ENCODE measurements at regions not wholly inside any gene's neighbourhood (a gene's known extent, or its start where the extent isn't known, plus 50 kb on each side); places are given as distances from the start of the nearest gene placed in this dataset.
"Not testable (repeated sequence)": the region's sequence is repeated elsewhere in the genome, so short reads cannot be mapped to it uniquely, and the experiment has no call there.

DNA sequence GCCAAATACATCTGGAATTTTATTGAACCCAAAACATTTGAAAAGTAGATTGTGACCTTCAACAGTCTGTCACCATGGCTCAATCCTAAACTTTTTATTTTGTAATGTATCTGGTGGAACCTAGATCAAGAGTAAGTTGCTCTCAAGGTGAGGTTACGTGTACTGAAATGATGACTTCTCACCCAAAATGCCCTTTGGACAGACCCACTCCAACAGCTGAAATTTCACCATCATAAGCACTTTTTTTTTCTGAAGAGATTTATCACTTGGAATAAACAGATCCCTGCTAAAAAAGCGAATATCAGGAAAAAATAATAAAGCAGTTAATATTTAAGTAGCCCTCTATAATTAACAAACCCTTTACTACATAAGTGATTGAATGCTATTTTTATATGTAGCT lies 155.0 kb upstream of the FBXL7 start:
- no peak for DNase-seq (ENCODE audit: low spot score)
- peak; percentile 59 for ATAC-seq

DNA sequence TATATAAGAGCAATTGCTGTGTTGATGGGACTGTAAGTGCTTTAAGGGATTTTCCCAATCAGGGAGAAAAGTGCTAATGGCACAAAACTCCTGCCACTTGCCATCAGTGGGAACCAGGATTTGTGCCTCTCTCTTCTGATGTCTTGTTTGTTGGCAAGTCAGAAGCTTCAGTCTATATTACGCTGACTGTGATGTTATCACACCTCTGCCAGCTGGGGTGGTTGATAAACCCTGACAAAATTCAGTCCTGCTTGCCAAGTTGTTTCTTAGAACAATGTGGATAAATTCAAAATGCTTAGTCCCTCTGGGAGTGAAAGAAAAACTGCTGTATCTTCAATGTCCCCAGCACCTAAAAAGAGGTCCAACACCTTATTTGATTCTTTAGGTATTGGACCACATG lies 161.4 kb upstream of the FBXL7 start:
- DNase-seq (ENCODE audit: low spot score) = no peak
- no peak for ATAC-seq

DNA sequence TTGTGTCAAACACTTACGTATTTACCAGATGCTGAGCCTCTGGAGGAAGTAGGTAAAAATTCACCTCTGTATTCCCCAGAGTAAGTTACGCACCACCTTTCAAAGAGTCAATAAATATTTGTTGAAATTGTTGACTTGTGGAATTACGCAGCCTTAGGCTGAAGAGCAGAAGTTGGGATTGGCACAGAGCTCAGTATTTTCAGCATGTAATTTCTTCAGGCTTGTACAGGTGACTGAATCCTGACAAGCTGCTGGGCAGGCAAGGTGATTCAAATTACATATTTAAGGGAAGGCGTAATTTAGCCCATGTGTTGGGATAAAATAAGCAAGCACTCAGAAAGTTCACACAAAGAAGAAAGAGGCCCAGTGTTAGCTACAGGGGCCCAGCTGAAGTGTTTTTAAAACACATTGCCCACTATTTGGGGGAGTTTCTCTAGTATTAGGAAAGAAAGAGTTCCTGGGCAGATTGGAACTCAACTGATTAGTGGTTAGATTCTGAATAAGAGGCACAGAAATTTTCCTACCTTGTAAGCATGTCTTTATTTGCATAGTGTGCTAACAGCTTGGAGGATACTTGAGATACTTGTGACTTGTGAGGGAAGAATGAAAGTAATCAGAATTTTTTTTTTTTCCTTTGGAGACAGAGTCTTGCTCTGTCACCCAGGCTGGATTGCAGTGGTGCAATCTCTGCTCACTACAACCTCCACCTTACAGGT lies 165.3 kb upstream of the FBXL7 start:
- DNase-seq (ENCODE audit: low spot score) (no peak), ATAC-seq (peak; percentile 86)

DNA sequence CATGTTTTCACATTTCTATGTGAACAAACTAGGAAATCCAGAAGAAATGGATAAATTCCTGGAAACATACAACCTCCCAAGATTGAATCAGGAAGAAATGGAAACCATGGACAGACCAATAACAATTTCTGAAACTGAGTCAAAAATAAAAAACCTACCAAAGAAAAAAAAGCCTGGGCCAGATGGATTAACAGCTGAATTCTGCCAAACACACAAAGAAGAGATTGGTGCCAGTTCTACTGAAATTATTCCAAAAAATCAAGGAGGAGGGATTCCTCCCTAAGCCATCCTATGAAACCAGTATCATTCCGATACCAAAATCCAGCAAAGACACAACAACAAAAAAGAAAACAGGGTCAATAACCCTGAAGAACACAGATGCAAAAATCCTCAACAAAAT lies 166.9 kb upstream of the FBXL7 start:
- ATAC-seq = no peak
- no peak for DNase-seq (ENCODE audit: low spot score)

DNA sequence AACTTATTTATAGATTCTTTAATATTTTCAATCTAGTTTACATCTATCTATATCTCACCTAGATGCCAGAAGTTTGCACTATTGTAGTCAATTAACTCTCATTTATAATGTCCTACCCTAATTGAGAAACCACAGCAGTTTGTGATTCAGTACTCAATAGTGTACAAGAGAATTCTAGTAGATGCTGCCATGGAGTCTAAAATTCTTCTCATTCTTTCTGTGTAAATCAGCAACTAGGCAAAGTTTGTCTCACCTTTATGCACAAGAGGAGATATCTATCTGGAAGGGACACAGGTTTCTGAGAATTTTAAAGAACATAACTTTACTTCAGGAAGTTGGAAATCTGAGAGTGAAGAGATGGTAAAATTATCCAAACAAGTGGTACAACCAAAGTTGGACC lies 173.0 kb upstream of the FBXL7 start:
- no peak for ATAC-seq
- no peak for DNase-seq (ENCODE audit: low spot score)

DNA sequence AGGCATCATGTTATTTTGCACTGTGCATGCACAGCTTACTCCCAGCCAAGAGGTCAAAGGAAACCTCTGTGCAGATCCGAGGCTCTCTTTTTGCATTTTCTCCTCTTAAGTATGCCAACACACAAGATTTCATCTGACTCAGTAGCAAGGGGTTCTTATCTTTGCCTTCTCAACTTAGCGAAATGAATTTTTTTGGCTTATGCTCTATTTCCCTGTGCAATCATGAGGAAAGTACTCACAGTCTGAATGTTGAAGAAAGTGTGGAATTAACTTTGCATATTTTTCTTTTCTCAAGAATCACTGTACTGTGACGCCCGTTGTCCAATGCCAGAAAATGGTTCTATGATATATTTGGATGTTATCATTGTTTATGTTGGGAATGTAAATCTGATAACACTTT lies 173.5 kb upstream of the FBXL7 start:
- no peak for ATAC-seq

DNA sequence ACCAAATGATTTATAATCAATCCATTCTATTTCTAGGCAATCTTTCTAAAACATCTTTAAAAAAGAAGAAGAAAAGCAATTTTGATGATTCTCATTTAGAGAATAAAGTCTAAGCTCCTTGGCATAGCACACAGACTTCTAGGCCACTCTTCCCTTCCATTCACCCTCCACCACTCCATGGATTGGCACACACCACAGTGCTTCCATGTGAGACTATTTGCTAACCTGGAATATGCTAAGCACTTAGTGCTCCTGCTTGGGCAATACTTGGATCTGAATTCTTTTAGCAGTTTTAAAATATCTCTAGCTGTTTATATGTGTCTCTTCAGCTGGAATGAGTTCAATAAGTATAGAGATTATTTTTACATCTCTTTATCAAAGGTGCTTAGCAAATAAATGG lies 177.6 kb upstream of the FBXL7 start:
- DNase-seq (ENCODE audit: low spot score) = peak; percentile 68
- peak; percentile 98 for ATAC-seq

More for the DNA sequence above, 173.5 kb upstream of the FBXL7 start:
- no peak for DNase-seq (ENCODE audit: low spot score)

DNA sequence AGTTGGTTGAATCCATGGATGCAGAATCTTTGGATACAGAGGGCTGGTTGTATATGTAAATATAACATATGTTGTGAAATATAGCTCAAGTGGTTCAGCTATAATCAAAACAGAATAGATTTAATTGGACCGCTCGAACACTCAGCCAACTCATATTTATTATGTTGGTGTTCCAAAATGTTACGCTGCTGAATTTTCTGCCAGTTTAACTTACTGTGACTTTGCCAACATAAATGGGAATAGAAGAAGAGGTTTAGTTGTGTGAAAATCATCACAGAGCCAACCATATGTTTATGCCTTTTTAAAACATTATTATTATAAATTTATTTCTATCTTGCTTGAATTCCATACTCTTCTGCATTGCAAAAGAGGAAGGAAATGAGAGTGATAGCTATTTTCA lies 178.2 kb upstream of the FBXL7 start:
- no peak for DNase-seq (ENCODE audit: low spot score)
- ATAC-seq = no peak

DNA sequence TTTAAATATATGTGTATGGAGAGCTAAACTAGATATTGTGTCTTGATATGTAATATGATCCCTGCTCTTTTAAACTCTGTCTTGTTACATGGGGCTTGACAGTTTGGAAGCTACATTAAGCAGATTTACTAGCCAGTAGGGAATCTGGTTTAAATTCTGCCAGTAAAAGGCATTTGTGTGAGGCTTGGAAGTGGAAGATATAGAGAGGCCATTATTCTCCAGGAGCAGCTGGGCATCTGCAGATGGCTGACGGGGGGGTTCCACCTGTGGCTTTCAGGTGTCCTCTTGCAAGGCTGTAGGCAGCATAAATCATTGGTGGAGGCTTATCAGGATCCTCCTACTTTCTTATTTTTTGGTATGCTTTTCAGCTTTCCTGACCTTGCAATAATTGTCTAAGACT lies 179.1 kb upstream of the FBXL7 start:
- ATAC-seq (no peak), DNase-seq (ENCODE audit: low spot score) (no peak)

DNA sequence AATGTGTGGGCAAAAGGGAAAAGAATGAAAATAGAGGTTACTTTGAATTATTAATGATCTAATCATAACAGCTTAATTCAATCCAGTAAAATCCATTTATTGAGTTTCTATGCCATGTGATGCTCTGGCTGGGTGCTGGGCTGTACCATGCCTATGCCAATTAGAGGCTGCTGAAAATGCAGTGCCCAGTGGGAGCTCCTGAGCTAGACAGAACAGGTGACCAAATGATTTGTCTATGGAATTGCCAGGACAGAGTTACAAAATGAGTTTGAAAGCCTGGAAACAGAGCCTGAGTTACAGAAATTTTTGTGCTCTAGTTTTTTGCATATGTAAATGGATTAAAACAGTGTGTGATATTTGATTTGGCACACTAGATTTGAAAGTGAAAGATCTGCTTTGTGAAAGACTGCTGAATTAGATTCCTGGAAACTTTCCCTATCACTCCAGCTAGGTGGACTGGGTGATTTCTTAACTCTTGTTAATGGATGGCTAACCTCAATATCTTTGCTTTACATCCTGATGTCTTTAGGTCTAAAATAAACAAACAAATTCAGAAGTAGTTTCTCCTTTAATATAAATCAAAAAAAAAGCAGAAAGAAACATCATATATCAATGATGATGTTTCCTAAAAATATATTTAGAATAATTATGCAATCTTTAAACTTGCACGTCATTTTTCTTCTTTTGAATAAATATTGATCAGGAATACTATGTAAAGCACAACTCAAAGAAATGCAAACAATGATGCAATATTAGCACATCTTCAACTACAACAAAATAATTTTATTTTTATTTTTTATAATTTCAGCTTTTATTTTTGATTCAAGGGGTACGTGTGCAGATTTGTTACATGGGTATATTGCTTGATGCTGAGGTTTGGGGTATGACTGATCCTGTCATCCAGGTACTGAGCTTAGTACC lies 194.8 kb upstream of the FBXL7 start:
- no peak for DNase-seq (ENCODE audit: low spot score)
- peak; percentile 89 for ATAC-seq

DNA sequence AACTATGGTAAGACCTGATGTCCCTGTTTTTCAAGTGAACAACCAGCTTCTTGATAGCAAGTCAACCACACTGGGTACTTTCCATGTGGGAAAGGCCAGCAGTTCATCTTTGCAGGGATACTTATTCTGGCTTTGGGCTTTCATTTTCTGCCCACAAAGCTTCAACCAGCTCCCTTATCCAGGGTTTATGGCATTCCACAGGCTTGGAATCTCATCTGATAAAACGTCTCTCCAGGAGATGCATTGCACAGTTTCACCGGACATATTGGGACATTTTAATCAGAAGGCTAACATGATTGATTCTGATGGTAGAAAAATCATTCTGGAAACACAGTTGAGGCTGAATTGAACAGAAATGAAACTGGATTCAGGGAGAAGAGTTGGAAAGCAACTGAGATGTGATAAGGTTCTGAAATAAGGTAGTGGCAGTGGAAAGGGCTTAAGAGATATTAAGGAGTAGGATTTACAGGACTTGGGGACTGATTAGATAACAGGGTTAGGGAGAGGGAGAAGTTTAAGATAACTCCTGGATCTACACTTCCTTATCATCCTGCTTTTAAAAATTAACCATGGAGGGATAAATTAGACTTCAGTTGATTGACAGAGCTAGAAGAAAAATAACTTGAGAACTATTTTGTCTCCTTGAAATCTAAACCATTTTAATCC lies 195.8 kb upstream of the FBXL7 start:
- DNase-seq (ENCODE audit: low spot score) (no peak), ATAC-seq (no peak)

DNA sequence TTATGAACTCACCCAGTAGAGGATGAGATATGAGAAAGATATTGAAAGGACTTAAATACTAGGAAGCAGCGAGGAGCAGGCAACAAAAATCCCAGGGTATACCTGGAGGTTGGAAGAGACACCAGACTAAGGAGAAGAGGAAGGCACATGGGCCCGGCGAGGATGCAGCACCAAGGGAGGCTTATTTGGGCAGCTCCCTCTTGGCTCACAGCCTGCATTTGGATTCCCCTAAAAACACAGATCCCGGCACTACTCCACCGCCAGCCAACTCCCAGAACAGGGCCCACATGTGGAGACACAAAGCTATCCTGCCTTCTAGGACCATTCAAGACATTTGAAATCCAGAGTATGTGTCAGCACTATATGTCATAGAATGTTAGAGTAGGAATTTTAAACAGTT lies 199.8 kb upstream of the FBXL7 start:
- ATAC-seq = no peak
- DNase-seq (ENCODE audit: low spot score) = no peak

DNA sequence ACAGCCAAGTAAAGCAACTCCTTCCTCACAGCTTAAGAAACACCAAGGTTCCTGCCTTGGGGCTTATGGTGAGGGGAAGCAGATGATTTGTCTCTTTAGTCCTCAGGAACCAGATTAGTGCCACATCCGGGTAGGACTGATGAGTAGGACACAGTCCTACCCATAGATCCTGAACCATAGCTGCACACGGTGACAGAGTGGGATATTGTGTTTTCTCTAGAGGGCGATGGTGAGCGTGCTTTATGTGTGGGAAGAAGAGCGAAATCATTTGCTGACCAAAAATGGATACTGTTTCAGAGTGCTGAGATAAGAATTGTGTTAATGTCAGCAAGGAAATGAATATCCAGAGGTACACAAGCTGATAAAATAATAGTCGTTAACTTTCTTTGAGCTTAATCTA lies 209.0 kb upstream of the FBXL7 start:
- DNase-seq (ENCODE audit: low spot score) = no peak
- ATAC-seq = peak; percentile 65

DNA sequence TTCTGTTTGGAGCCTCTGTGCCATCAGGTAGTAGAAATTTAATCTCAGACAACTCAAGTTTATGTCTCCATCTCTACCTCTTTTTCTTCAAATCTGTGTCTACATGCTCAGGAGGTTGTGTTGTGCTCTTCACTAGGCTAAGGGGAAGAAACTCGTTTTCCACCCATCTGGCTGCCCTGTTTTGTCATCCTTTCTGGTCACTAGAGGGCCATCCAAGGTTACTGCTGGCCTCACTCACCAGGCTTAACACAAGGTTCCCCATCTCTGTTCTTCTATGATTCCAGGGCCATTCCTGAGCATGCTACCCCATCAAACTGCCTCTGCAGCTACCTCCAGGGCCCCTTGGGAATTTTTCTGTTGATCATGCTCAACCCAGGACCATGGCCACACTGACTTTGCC lies 213.3 kb upstream of the FBXL7 start:
- DNase-seq (ENCODE audit: low spot score) (no peak), ATAC-seq (peak; percentile 93)

DNA sequence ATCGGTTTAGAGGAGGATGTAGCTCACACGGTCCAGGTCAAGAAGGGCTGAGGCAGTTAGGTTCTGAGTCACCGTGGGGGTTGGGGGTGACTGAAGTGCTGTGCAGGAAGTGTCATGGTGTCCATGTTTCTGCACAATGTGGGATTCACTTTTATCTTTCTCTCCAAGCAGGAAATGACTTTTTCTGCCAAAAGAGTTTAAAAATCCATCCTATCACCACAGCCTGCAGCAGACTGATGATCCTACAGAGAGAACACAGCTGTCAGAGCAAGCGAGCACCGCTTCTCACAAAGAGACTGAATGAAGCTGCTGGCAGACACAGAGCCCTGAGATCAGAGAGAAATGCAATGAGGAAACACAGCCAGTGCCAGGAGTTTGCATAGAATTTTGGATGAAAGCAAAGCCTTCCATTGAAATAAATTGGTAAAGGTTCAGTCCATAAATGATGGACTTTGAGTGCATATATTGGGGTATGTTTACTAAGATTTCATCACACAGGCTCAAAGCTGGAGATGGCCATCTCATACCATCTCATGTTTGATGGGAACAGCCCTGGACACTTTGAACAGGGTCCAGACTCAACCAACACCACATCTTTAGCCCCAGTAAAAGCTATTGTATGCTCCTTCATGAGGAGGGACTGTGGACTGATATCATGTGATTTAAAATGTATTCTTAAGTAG lies 213.9 kb upstream of the FBXL7 start:
- peak; percentile 61 for ATAC-seq

DNA sequence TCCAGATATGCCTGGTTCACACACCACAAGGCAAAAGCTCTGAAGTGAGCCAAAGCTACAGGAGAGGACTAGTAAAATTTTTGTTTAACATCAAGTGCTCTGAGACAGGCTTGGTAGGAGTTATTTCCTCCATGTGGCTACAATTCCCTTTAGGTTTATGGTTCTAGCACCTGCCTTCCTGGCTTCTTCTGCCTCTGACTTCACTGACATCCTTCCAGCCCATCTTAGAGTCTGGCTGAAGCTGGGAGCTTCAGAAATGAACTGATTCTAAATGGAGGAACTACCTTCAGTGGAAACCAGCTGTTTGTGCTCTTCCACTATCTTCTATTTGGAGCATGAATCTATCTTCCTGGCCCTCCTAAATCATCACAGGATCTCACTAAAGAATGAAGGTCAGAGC lies 215.3 kb upstream of the FBXL7 start:
- no peak for DNase-seq (ENCODE audit: low spot score)
- ATAC-seq = no peak

More for the DNA sequence above, 213.9 kb upstream of the FBXL7 start:
- no peak for DNase-seq (ENCODE audit: low spot score)

DNA sequence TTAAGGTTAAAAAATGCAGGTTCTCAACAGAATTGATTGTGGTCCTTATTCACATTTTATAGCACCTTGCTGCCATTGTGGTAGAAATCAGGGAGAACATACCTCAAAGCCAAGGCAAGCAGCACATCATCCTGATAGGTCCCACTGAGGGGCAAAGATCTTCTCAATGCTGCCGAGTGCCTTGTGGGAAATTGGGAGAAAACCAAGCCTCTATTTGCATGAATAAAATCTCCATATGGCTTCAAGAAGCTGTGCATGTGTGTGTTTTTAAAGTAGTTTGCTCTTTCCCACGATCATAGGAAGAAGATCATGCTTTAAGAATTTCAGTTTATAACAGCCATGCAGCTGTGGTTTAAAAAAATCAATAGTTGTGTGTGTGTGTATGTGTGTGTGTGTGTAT lies 216.9 kb upstream of the FBXL7 start:
- ATAC-seq = no peak
- no peak for DNase-seq (ENCODE audit: low spot score)

DNA sequence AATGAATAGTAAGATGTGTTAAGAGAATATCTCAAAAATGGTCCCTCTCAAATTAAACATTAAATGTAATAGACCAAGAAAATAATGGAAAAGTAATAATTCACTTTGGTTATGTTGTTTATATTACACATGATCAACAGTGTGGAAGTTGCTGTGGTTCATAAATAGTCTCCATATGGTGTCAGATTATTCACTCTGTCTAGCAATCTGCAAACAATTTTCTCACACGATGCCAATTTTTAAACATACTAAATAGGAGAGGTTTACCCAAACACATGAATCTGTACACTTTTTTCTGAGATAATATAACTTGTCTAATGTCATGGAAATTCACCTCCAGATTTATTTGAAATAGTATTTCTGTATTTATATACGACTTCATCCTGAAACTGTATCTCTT lies 217.4 kb upstream of the FBXL7 start:
- DNase-seq (ENCODE audit: low spot score) = no peak
- no peak for ATAC-seq

DNA sequence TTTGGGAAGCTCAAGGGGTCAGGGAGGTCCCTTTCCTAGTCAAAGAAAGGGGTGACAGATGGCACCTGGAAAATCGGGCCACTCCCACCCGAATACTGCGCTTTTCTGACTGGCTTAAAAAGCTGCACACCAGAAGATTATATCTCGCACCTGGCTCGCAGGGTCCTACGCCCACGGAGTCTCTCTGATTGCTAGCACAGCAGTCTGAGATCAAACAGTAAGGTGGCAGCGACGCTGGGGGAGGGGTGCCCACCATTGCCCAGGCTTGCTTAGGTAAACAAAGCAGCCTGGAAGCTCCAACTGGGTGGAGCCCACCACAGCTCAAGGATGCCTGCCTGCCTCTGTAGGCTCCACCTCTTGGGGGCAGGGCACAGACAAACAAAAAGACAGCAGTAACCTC lies 228.4 kb upstream of the FBXL7 start:
- ATAC-seq; DNase-seq (ENCODE audit: low spot score): not testable (repeated sequence)

DNA sequence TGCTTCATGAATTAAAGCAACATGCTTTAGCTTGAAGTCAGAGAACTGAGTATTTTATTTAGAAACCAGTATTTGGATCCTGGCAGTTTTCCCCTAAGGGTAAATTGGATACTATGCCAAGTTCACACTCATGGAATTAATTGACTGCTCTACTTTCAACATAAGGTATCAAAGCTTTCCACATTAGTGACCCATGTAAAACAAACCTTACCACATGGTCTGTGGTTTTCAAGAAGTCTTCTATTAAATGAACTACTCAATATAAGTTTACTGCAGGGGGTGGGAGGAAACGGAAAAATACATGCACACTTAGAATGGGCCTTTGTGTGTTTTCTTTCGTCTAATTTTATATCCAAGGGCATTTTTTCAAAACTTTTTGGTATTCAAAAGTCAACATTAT lies 232.0 kb upstream of the FBXL7 start:
- no peak for ATAC-seq
- no peak for DNase-seq (ENCODE audit: low spot score)

DNA sequence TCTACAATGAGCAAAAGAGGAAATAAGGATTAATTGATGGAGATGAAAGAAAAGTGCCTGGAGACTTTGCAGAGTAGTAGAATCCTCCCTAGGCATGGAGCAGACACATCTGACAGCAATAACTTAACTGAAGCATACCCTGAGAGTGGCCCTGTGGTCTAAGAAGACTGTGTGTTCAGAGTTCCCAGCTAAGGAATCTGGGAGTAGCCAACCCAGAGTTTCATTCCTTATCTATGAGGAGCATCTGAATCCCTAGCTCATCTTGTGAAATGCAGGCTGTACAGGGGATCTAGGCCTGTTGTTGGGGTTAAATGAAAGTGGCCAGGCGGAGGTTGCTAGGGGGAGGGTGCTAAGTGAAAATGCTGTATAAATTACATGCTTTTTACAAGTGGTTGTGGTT lies 233.1 kb upstream of the FBXL7 start:
- no peak for DNase-seq (ENCODE audit: low spot score)
- no peak for ATAC-seq
